GM23338 (cell line): ENCODE measurements at regions not wholly inside any gene's neighbourhood (a gene's known extent, or its start where the extent isn't known, plus 50 kb on each side); places are given as distances from the start of the nearest gene placed in this dataset.

Source experiments
- ATAC-seq: fragments of 200-7000 bp; cut with Tn5 transposase; 3 replicates; pipeline ENCODE4 v1.9.1; 2020
- DNase-seq: peaks from one replicate; pipeline ENCODE4 v3.0.0-alpha.2; 2015; ENCODE audit warnings: low spot score
- H2AFZ ChIP-seq: fragments of 200-600 bp; sonication (generic); 2 replicates; pipeline ENCODE4 v1.8.0; 2016; ENCODE audit warnings: antibody characterized with exemption, mild to moderate bottlenecking, moderate library complexity
- H3F3A ChIP-seq: fragments of 200-600 bp; sonication (generic); replicated peaks from 2 replicates; pipeline ENCODE4 v1.8.0; 2017; ENCODE audit warnings: antibody characterized with exemption, mixed run types, low read depth
- H3K27ac ChIP-seq: fragments of 200-600 bp; sonication (generic); 2 replicates; pipeline ENCODE4 v1.6.1; 2016; ENCODE audit warnings: low read depth
- H3K27me3 ChIP-seq: fragments of 200-600 bp; sonication (generic); 2 replicates; pipeline ENCODE4 v1.8.0; 2016; ENCODE audit warnings: mild to moderate bottlenecking, mixed run types, moderate library complexity; ENCODE audit not compliant: insufficient read depth
- H3K36me3 ChIP-seq: fragments of 200-600 bp; sonication (generic); 2 replicates; pipeline ENCODE4 v1.8.0; 2016; ENCODE audit warnings: mild to moderate bottlenecking; ENCODE audit not compliant: insufficient read depth
- H3K4me1 ChIP-seq: fragments of 200-600 bp; sonication (generic); 2 replicates; pipeline ENCODE4 v1.8.0; 2016; ENCODE audit warnings: mild to moderate bottlenecking, moderate library complexity; ENCODE audit not compliant: insufficient read depth
- H3K4me2 ChIP-seq: fragments of 200-600 bp; sonication (generic); 2 replicates; pipeline ENCODE4 v1.7.1; 2017; ENCODE audit warnings: mixed run types
- H3K4me3 ChIP-seq: fragments of 200-600 bp; sonication (generic); 2 replicates; pipeline ENCODE4 v1.6.1; 2016; ENCODE audit warnings: mixed run types
- H3K79me2 ChIP-seq: fragments of 200-600 bp; sonication (generic); replicated peaks from 2 replicates; pipeline ENCODE4 v1.8.0; 2017; ENCODE audit warnings: mild to moderate bottlenecking; ENCODE audit not compliant: insufficient read depth
- H3K9me2 ChIP-seq: fragments of 200-600 bp; sonication (generic); 2 replicates; pipeline ENCODE4 v1.8.0; 2017; ENCODE audit not compliant: insufficient read depth
- H4K20me1 ChIP-seq: fragments of 200-600 bp; sonication (generic); replicated peaks from 2 replicates; pipeline ENCODE4 v1.8.0; 2017; ENCODE audit warnings: mild to moderate bottlenecking; ENCODE audit not compliant: insufficient read depth
- H3K27ac Mint-ChIP-seq: 2 replicates; pipeline ENCODE4 v1.8.0; 2020; ENCODE audit warnings: inconsistent platforms, mild to moderate bottlenecking, moderate library complexity, mixed read lengths
- H3K27me3 Mint-ChIP-seq: 3 replicates; pipeline ENCODE4 v1.8.0; 2022; ENCODE audit warnings: low read depth, mild to moderate bottlenecking, moderate library complexity, mixed read lengths, inconsistent platforms; ENCODE audit not compliant: insufficient read depth, poor library complexity
- H3K36me3 Mint-ChIP-seq: 3 replicates; pipeline ENCODE4 v1.8.0; 2021; ENCODE audit warnings: low read depth, mild to moderate bottlenecking, inconsistent platforms, moderate library complexity, mixed read lengths
- H3K4me1 Mint-ChIP-seq: 3 replicates; pipeline ENCODE4 v1.8.0; 2020; ENCODE audit warnings: mild to moderate bottlenecking, inconsistent platforms, mixed read lengths
- H3K4me3 Mint-ChIP-seq: 3 replicates; pipeline ENCODE4 v1.8.0; 2021; ENCODE audit warnings: moderate library complexity, mild to moderate bottlenecking, inconsistent platforms, mixed read lengths
- H3K9me3 Mint-ChIP-seq: 3 replicates; pipeline ENCODE4 v1.8.0; 2020; ENCODE audit warnings: moderate library complexity, mild to moderate bottlenecking, inconsistent platforms, mixed read lengths
- CREB1 ChIP-seq: fragments of 250-450 bp; sonication (Bioruptor Pico); IDR thresholded peaks from 2 replicates; pipeline ENCODE4 v1.5.0; 2020; ENCODE audit warnings: low read depth, mild to moderate bottlenecking, moderate library complexity
- EZH2 ChIP-seq: fragments of 200-600 bp; sonication (generic); IDR thresholded peaks from one replicate; pipeline ENCODE4 v1.8.0; 2017; ENCODE audit warnings: antibody characterized with exemption, mild to moderate bottlenecking, low read depth; ENCODE audit not compliant: unreplicated experiment
- EZH2phosphoT487 ChIP-seq: fragments of 200-600 bp; sonication (generic); IDR thresholded peaks from one replicate; pipeline ENCODE4 v1.8.1; 2018; ENCODE audit warnings: antibody characterized with exemption; ENCODE audit not compliant: unreplicated experiment
- JUNB ChIP-seq: IDR thresholded peaks from one replicate; pipeline ENCODE4 v1.6.1; 2016; ENCODE audit warnings: antibody characterized with exemption; ENCODE audit not compliant: unreplicated experiment
- NANOG ChIP-seq: IDR thresholded peaks from 2 replicates; pipeline ENCODE4 v1.6.1; 2016; ENCODE audit warnings: antibody characterized with exemption, borderline replicate concordance
- POLR2AphosphoS5 ChIP-seq: IDR thresholded peaks from 2 replicates; pipeline ENCODE4 v1.6.1; 2016; ENCODE audit warnings: antibody characterized with exemption, low read depth
- REST ChIP-seq: IDR thresholded peaks from one replicate; pipeline ENCODE4 v1.6.1; 2018; ENCODE audit warnings: antibody characterized with exemption; ENCODE audit not compliant: unreplicated experiment
- STAT1 ChIP-seq: IDR thresholded peaks from one replicate; pipeline ENCODE4 v1.6.1; 2016; ENCODE audit warnings: antibody characterized with exemption; ENCODE audit not compliant: unreplicated experiment
- ZNF114 ChIP-seq: fragments of 250-450 bp; sonication (Bioruptor Pico); IDR thresholded peaks from 2 replicates; pipeline ENCODE4 v1.5.0; 2020; ENCODE audit warnings: mild to moderate bottlenecking, moderate library complexity
- ZNF331 ChIP-seq: fragments of 250-450 bp; sonication (Bioruptor Pico); IDR thresholded peaks from 2 replicates; pipeline ENCODE4 v1.5.0; 2020; ENCODE audit warnings: low read depth, mild to moderate bottlenecking, moderate library complexity
- ZNF462 ChIP-seq: fragments of 250-450 bp; sonication (Bioruptor Pico); IDR thresholded peaks from 2 replicates; pipeline ENCODE4 v1.5.0; 2020; ENCODE audit warnings: mild to moderate bottlenecking, moderate library complexity
- TF ChIP-seq, protein P1 (sequence below), 2 experiments: fragments of 200-600 bp in 1 of 2; sonication (generic) in 1 of 2; conservative IDR thresholded peaks; 2 replicates each; pipeline versions ENCODE4 v1.5.1 to v1.6.1; 2016 to 2017; ENCODE audit warnings: antibody characterized with exemption in 2 of 2, low read depth in 2 of 2, mild to moderate bottlenecking in 2 of 2, moderate library complexity in 1 of 2
- TF ChIP-seq, protein P2 (sequence below): IDR thresholded peaks from 2 replicates; pipeline ENCODE4 v1.6.1; 2016; ENCODE audit warnings: antibody characterized with exemption

DNA sequence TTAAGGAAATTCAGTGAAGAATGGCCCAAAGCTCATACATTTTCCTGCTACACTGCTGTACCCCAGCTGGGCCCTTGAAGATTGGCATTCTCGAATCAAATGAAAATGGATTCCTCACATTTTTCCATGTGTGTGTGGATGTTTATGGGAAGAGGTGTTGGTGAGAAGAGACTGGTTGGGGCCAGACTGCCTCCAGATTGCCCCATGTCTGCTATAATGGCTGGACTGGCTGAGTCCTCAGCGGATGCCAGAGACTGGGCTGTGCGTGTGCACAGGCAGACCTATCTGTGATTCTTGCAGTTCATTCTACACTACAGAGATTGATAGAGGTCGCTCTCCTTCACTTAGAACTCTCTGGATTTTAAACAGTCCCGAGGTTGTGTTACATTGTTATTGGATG lies 183.6 kb upstream of the GDF10 start:
- no peak overlapping the region for H3K4me2 ChIP-seq
- Mint-ChIP-seq H3K9me3 (0 out of 3 replicates have a peak, but pooled peaks cover under 1% of the 10 kb centered on the region), H3K4me3 (no peak overlapping the region), H3K27ac (no peak overlapping the region), H3K4me1 (peaks cover 29% of the 10 kb centered on the region), H3K36me3 (no peaks in the 10 kb centered on the region), H3K27me3 (peaks cover 2% of the 10 kb centered on the region)
- H3K27me3 ChIP-seq = no peaks in the 10 kb centered on the region
- no peaks in the 10 kb centered on the region for H4K20me1 ChIP-seq
- H3K79me2 ChIP-seq = no peaks in the 10 kb centered on the region
- H3K27ac ChIP-seq = no peak overlapping the region
- H2AFZ ChIP-seq = peak overlapping the region; percentile 49; the same call in 1 of the 2 replicates
- peaks cover 3% of the 10 kb centered on the region; the same call in 1 of the 2 replicates for H3K9me2 ChIP-seq
- no peaks in the 10 kb centered on the region for H3F3A ChIP-seq
- TF ChIP-seq, protein P1, sequence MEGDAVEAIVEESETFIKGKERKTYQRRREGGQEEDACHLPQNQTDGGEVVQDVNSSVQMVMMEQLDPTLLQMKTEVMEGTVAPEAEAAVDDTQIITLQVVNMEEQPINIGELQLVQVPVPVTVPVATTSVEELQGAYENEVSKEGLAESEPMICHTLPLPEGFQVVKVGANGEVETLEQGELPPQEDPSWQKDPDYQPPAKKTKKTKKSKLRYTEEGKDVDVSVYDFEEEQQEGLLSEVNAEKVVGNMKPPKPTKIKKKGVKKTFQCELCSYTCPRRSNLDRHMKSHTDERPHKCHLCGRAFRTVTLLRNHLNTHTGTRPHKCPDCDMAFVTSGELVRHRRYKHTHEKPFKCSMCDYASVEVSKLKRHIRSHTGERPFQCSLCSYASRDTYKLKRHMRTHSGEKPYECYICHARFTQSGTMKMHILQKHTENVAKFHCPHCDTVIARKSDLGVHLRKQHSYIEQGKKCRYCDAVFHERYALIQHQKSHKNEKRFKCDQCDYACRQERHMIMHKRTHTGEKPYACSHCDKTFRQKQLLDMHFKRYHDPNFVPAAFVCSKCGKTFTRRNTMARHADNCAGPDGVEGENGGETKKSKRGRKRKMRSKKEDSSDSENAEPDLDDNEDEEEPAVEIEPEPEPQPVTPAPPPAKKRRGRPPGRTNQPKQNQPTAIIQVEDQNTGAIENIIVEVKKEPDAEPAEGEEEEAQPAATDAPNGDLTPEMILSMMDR (conservative IDR thresholded peaks at IDR 0.05; ENCODE audit: low read depth in 2 of 2) = no peak
- TF ChIP-seq POLR2AphosphoS5 (no peak), STAT1 (no peak), CREB1 (CRISPR knock-in tag) (no peak), EZH2 (no peak), ZNF331 (CRISPR knock-in tag) (no peak), ZNF114 (CRISPR knock-in tag) (no peak), REST (no peak), EZH2phosphoT487 (no peak), ZNF462 (CRISPR knock-in tag) (no peak), NANOG (no peak), JUNB (no peak)
- TF ChIP-seq, protein P2, sequence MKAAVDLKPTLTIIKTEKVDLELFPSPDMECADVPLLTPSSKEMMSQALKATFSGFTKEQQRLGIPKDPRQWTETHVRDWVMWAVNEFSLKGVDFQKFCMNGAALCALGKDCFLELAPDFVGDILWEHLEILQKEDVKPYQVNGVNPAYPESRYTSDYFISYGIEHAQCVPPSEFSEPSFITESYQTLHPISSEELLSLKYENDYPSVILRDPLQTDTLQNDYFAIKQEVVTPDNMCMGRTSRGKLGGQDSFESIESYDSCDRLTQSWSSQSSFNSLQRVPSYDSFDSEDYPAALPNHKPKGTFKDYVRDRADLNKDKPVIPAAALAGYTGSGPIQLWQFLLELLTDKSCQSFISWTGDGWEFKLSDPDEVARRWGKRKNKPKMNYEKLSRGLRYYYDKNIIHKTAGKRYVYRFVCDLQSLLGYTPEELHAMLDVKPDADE = no peak
- H3K4me3 ChIP-seq = no peak overlapping the region
- peak; percentile 3 for DNase-seq
- ATAC-seq = no peak
- no peaks in the 10 kb centered on the region for H3K36me3 ChIP-seq
- peaks cover 7% of the 10 kb centered on the region; the same call in 1 of the 2 replicates for H3K4me1 ChIP-seq
